Endothelial cell (in vitro differentiated cells): ENCODE measurements at regions not wholly inside any gene's neighbourhood (a gene's known extent, or its start where the extent isn't known, plus 50 kb on each side); places are given as distances from the start of the nearest gene placed in this dataset.

Source experiments
- DNase-seq: peaks from one replicate; pipeline ENCODE4 v3.0.0; 2021; ENCODE audit warnings: low spot score
- H3K27ac Mint-ChIP-seq: one replicate; pipeline ENCODE4 v1.8.0; 2021; ENCODE audit warnings: mixed read lengths, inconsistent platforms; ENCODE audit not compliant: unreplicated experiment
- H3K27me3 Mint-ChIP-seq: one replicate; pipeline ENCODE4 v1.8.0; 2021; ENCODE audit warnings: mild to moderate bottlenecking, moderate library complexity, mixed read lengths, inconsistent platforms; ENCODE audit not compliant: unreplicated experiment
- H3K36me3 Mint-ChIP-seq: one replicate; pipeline ENCODE4 v1.8.0; 2021; ENCODE audit warnings: mild to moderate bottlenecking, low read depth, mixed read lengths, inconsistent platforms; ENCODE audit not compliant: unreplicated experiment
- H3K4me1 Mint-ChIP-seq: one replicate; pipeline ENCODE4 v1.8.0; 2021; ENCODE audit warnings: mild to moderate bottlenecking, mixed read lengths, inconsistent platforms; ENCODE audit not compliant: unreplicated experiment
- H3K4me3 Mint-ChIP-seq: one replicate; pipeline ENCODE4 v1.8.0; 2021; ENCODE audit warnings: mild to moderate bottlenecking, mixed read lengths, inconsistent platforms; ENCODE audit not compliant: unreplicated experiment
- H3K9me3 Mint-ChIP-seq: one replicate; pipeline ENCODE4 v1.8.0; 2021; ENCODE audit warnings: mixed read lengths, inconsistent platforms; ENCODE audit not compliant: unreplicated experiment
- TF ChIP-seq, protein P1 (sequence below): fragments of 200-600 bp; sonication (generic); IDR thresholded peaks from one replicate; pipeline ENCODE4 v1.5.0; 2021; ENCODE audit warnings: antibody characterized with exemption; ENCODE audit not compliant: unreplicated experiment

DNA sequence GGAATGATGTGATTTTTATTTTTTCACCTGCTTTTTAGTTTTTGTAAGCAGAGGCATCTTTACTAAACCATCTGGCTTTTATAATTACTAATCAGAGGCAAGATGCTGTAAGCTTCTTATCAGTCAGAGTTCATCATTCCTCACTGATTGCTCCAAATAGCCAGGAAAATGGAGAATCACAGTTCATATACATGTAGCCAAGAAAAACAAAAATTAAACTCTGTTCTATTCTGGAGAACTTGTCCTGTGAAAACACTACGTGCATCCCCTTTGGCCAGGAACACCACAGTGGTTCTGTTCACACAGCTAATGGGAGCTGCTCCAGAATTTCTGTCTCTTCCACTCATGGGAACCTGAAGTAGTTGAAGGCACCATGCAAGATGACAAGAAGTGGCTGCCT lies 725.5 kb upstream of the CHRM3 start:
- Mint-ChIP-seq H3K27me3 (no peaks in the 10 kb centered on the region), H3K9me3 (no peaks in the 10 kb centered on the region), H3K36me3 (no peaks in the 10 kb centered on the region), H3K4me3 (no peak overlapping the region), H3K27ac (no peak overlapping the region), H3K4me1 (no peaks in the 10 kb centered on the region)
- DNase-seq = no peak
- TF ChIP-seq, protein P1, sequence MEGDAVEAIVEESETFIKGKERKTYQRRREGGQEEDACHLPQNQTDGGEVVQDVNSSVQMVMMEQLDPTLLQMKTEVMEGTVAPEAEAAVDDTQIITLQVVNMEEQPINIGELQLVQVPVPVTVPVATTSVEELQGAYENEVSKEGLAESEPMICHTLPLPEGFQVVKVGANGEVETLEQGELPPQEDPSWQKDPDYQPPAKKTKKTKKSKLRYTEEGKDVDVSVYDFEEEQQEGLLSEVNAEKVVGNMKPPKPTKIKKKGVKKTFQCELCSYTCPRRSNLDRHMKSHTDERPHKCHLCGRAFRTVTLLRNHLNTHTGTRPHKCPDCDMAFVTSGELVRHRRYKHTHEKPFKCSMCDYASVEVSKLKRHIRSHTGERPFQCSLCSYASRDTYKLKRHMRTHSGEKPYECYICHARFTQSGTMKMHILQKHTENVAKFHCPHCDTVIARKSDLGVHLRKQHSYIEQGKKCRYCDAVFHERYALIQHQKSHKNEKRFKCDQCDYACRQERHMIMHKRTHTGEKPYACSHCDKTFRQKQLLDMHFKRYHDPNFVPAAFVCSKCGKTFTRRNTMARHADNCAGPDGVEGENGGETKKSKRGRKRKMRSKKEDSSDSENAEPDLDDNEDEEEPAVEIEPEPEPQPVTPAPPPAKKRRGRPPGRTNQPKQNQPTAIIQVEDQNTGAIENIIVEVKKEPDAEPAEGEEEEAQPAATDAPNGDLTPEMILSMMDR = no peak

DNA sequence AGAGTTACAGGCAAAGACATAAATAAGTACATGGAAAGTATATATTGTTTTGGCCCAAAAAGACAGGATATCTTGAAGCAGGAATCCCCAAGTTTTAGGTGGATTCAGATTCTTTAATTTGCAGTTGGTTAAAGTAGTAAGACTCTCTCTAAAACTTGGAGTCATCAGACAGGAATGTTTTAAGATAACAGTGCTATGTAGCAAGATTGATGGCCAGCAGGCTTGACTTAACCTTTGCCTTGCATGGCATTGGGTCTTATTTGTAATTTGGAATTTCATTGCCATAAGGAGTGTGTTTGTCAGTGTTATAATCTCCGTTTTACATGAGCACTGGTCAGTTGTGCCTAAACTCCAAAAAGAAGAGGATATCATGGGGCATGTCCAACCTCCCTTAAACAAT lies 727.6 kb upstream of the CHRM3 start:
- TF ChIP-seq, protein P1 = no peak
- H3K27me3 Mint-ChIP-seq = no peaks in the 10 kb centered on the region
- DNase-seq = no peak
- H3K36me3 Mint-ChIP-seq = no peaks in the 10 kb centered on the region
- no peaks in the 10 kb centered on the region for H3K9me3 Mint-ChIP-seq
- no peak overlapping the region for H3K4me3 Mint-ChIP-seq
- H3K4me1 Mint-ChIP-seq = no peaks in the 10 kb centered on the region
- no peak overlapping the region for H3K27ac Mint-ChIP-seq

DNA sequence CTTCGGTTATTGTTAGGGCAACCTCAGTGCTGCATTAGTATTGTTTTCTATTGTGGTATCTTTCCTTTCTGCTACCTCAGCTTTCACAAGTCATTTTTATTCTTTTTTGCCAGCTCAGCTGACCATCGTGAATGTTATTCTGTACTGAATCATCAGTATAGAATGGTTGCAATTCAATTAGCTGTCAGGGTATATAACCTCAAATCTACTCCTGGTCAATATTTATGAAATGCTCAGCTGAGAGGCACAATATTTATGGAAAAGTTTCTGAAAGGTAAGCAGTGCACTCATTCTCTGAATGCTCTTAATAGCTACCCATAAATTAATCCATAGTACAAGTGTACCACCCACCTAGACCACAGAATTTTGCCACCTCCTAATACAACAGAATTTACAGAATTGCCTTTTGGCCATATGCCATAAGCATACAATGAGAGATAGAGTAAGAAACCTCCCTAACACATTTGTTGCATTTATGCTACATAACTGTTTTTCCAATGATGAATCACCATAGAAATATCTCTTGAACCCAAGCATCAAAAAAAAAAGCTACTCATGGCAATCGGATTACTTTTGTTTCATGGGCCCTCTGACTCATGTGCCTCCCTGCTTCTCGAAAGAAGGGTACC lies 732.6 kb upstream of the CHRM3 start:
- TF ChIP-seq, protein P1 = no peak
- Mint-ChIP-seq H3K27me3 (no peaks in the 10 kb centered on the region), H3K36me3 (no peaks in the 10 kb centered on the region), H3K4me1 (no peaks in the 10 kb centered on the region), H3K9me3 (no peaks in the 10 kb centered on the region), H3K27ac (no peak overlapping the region), H3K4me3 (no peak overlapping the region)
- DNase-seq = no peak

DNA sequence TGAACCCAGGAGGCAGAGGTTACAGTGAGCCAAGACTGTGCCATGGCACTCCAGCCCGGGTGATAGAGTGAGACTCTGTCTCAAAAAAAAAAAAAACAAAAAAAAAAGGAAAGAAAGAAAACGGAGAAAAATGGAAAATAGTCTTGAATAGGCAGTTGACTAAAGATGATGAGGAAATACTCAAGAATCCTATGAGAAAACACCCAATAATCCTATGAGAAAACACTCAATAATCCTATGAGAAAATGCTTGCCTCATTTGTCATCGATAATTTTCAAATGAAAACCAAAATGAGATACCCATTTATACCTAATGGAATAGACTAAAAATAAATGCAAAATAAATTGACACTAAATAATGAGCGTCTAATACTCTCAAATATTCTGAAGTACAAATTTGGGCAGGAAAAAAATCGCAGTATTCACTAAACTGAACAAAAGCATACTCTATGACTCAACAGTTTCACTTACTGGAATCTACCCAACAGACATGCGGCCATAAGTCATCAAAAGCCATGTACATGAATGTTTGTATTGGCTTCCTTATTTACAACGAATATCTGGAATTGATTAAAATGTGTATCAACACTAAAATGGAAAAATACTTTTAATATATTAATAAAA lies 733.9 kb upstream of the CHRM3 start:
- no peak overlapping the region for H3K4me3 Mint-ChIP-seq
- TF ChIP-seq, protein P1 = no peak
- no peaks in the 10 kb centered on the region for H3K4me1 Mint-ChIP-seq
- no peak overlapping the region for H3K27ac Mint-ChIP-seq
- no peaks in the 10 kb centered on the region for H3K27me3 Mint-ChIP-seq
- no peaks in the 10 kb centered on the region for H3K9me3 Mint-ChIP-seq
- no peak for DNase-seq
- H3K36me3 Mint-ChIP-seq = no peaks in the 10 kb centered on the region

DNA sequence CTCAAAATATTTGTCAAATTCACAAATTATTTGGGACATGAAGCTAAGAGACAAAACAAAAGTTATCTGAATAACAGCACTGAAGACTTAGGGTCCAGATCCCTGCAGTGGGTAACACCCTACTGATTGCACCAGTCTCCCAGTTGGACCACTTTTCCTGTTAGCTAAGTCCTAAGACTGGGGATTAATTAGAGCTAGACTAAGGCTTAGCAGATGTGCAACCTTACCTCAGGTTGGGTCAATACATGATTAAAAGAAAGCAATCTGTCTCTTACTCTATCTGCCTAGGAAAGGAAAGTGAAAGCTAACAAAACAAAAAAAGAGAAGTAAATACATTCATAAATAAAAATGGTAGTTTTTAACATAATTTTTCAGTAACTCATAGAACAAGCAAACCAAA lies 737.2 kb upstream of the CHRM3 start:
- no peak for DNase-seq
- Mint-ChIP-seq H3K36me3 (no peaks in the 10 kb centered on the region), H3K9me3 (no peaks in the 10 kb centered on the region), H3K27me3 (no peaks in the 10 kb centered on the region), H3K4me1 (no peaks in the 10 kb centered on the region), H3K4me3 (no peak overlapping the region), H3K27ac (no peak overlapping the region)
- TF ChIP-seq, protein P1 = no peak
